H9 (cell line): ENCODE measurements at regions not wholly inside any gene's neighbourhood (a gene's known extent, or its start where the extent isn't known, plus 50 kb on each side); places are given as distances from the start of the nearest gene placed in this dataset.

ENCODE experiments used
- DNase-seq: peaks from one replicate; pipeline ENCODE4 v3.0.0-alpha.2; 2017
- H2AFZ ChIP-seq: one replicate; pipeline ENCODE4 v1.6.1; 2013; ENCODE audit warnings: mild to moderate bottlenecking, low read length, control low read depth, moderate library complexity
- H2AK5ac ChIP-seq: 2 replicates; pipeline ENCODE4 v1.6.1; 2013; ENCODE audit warnings: low read length, control low read depth, mixed read lengths; ENCODE audit not compliant: insufficient read length
- H2BK120ac ChIP-seq: one replicate; pipeline ENCODE4 v1.6.1; 2013; ENCODE audit warnings: low read depth, mild to moderate bottlenecking, low read length, control low read depth, inconsistent platforms; ENCODE audit not compliant: poor library complexity, severe bottlenecking
- H2BK12ac ChIP-seq: 2 replicates; pipeline ENCODE4 v1.6.1; 2013; ENCODE audit warnings: low read length, control low read depth, mixed read lengths, low read depth; ENCODE audit not compliant: insufficient read length
- H2BK15ac ChIP-seq: 2 replicates; pipeline ENCODE4 v1.6.1; 2013; ENCODE audit warnings: low read depth, low read length, control low read depth
- H2BK20ac ChIP-seq: one replicate; pipeline ENCODE4 v1.6.1; 2013; ENCODE audit warnings: low read depth, mild to moderate bottlenecking, low read length, control low read depth, inconsistent platforms; ENCODE audit not compliant: poor library complexity, severe bottlenecking
- H2BK5ac ChIP-seq: 2 replicates; pipeline ENCODE4 v1.6.1; 2013; ENCODE audit warnings: low read length, control low read depth, mixed read lengths; ENCODE audit not compliant: insufficient read length
- H3K14ac ChIP-seq: 2 replicates; pipeline ENCODE4 v1.6.1; 2013; ENCODE audit warnings: low read length, control low read depth; ENCODE audit not compliant: insufficient read depth
- H3K18ac ChIP-seq: 2 replicates; pipeline ENCODE4 v1.6.1; 2013; ENCODE audit warnings: low read depth, mild to moderate bottlenecking, mixed read lengths, low read length, control low read depth; ENCODE audit not compliant: insufficient read length
- H3K23ac ChIP-seq: 2 replicates; pipeline ENCODE4 v1.6.1; 2013; ENCODE audit warnings: low read length, control low read depth, mixed read lengths, low read depth; ENCODE audit not compliant: insufficient read length
- H3K23me2 ChIP-seq: 2 replicates; pipeline ENCODE4 v1.6.1; 2013; ENCODE audit warnings: low read depth, mild to moderate bottlenecking, mixed read lengths, low read length, control low read depth; ENCODE audit not compliant: insufficient read length, poor library complexity, severe bottlenecking
- H3K27ac ChIP-seq: 2 replicates; pipeline ENCODE4 v1.5.1; 2013; ENCODE audit warnings: low read length, control low read depth, mixed read lengths, low read depth; ENCODE audit not compliant: insufficient read length
- H3K27me3 ChIP-seq: 2 replicates; pipeline ENCODE4 v1.6.1; 2013; ENCODE audit warnings: low read length, control low read depth, inconsistent platforms; ENCODE audit not compliant: insufficient read depth
- H3K4ac ChIP-seq: 2 replicates; pipeline ENCODE4 v1.6.1; 2013; ENCODE audit warnings: low read depth, mild to moderate bottlenecking, control low read depth, inconsistent platforms, low read length, moderate library complexity
- H3K4me1 ChIP-seq: 2 replicates; pipeline ENCODE4 v1.6.1; 2013; ENCODE audit warnings: low read length, control low read depth, inconsistent platforms; ENCODE audit not compliant: insufficient read depth
- H3K4me2 ChIP-seq: 2 replicates; pipeline ENCODE4 v1.6.1; 2013; ENCODE audit warnings: low read length, control low read depth, mixed read lengths; ENCODE audit not compliant: insufficient read length, insufficient read depth
- H3K56ac ChIP-seq: 2 replicates; pipeline ENCODE4 v1.6.1; 2013; ENCODE audit warnings: low read depth, mild to moderate bottlenecking, mixed read lengths, low read length, control low read depth; ENCODE audit not compliant: insufficient read length
- H3K79me1 ChIP-seq: 2 replicates; pipeline ENCODE4 v1.6.1; 2013; ENCODE audit warnings: low read depth, mild to moderate bottlenecking, moderate library complexity, low read length, control low read depth, inconsistent platforms; ENCODE audit not compliant: insufficient read depth, poor library complexity, severe bottlenecking
- H3K79me2 ChIP-seq: 2 replicates; pipeline ENCODE4 v1.6.1; 2013; ENCODE audit warnings: low read length, control low read depth, inconsistent platforms; ENCODE audit not compliant: insufficient read depth
- H3K9ac ChIP-seq: 2 replicates; pipeline ENCODE4 v1.6.1; 2013; ENCODE audit warnings: low read length, control low read depth, mixed read lengths; ENCODE audit not compliant: insufficient read length; ENCODE audit errors: extremely low read depth
- H3K9me3 ChIP-seq: one replicate; pipeline ENCODE4 v1.6.1; 2013; ENCODE audit warnings: low read depth, low read length, inconsistent platforms; ENCODE audit not compliant: control insufficient read depth
- H3T11ph ChIP-seq: one replicate; pipeline ENCODE4 v1.6.1; 2013; ENCODE audit warnings: mild to moderate bottlenecking, low read length, control low read depth, inconsistent platforms
- H4K20me1 ChIP-seq: one replicate; pipeline ENCODE4 v1.6.1; 2013; ENCODE audit not compliant: control insufficient read depth, insufficient read length, insufficient read depth
- H4K5ac ChIP-seq: 2 replicates; pipeline ENCODE4 v1.6.1; 2013; ENCODE audit warnings: low read depth, mild to moderate bottlenecking, mixed read lengths, low read length, control low read depth; ENCODE audit not compliant: insufficient read length
- H4K8ac ChIP-seq: replicated peaks from 2 replicates; pipeline ENCODE4 v1.6.1; 2013; ENCODE audit warnings: low read length, control low read depth, mixed read lengths, low read depth; ENCODE audit not compliant: insufficient read length
- H4K91ac ChIP-seq: 2 replicates; pipeline ENCODE4 v1.6.1; 2013; ENCODE audit warnings: low read depth, mild to moderate bottlenecking, moderate library complexity, mixed read lengths, low read length, control low read depth; ENCODE audit not compliant: insufficient read length
- H3K27ac Mint-ChIP-seq, 3 experiments: 2 replicates in 2 of 3; 3 replicates in 1 of 3; pipeline ENCODE4 v1.8.0; 2020 to 2021; ENCODE audit warnings: mixed read lengths in 3 of 3, mild to moderate bottlenecking in 1 of 3, moderate library complexity in 1 of 3
- H3K27me3 Mint-ChIP-seq: 2 replicates; pipeline ENCODE4 v1.8.0; 2021; ENCODE audit warnings: low read depth, mild to moderate bottlenecking, moderate library complexity, mixed read lengths
- H3K36me3 Mint-ChIP-seq, 3 experiments: 2 replicates in 2 of 3; 3 replicates in 1 of 3; pipeline ENCODE4 v1.8.0; 2020 to 2021; ENCODE audit warnings: low read depth in 3 of 3, mixed read lengths in 3 of 3; ENCODE audit not compliant: insufficient read depth in 1 of 3
- H3K4me1 Mint-ChIP-seq, 2 experiments: 2 replicates each; pipeline ENCODE4 v1.8.0; 2020; ENCODE audit warnings: mixed read lengths in 2 of 2
- H3K4me3 Mint-ChIP-seq, 2 experiments: 2 replicates in 1 of 2; 3 replicates in 1 of 2; pipeline ENCODE4 v1.8.0; 2020 to 2021; ENCODE audit warnings: mild to moderate bottlenecking in 2 of 2, mixed read lengths in 2 of 2, moderate library complexity in 1 of 2
- H3K9me3 Mint-ChIP-seq, 2 experiments: 2 replicates in 1 of 2; 3 replicates in 1 of 2; pipeline ENCODE4 v1.8.0; 2020; ENCODE audit warnings: mild to moderate bottlenecking in 2 of 2, mixed read lengths in 2 of 2, moderate library complexity in 1 of 2
- WGBS: extraction: QIAGEN DNeasy Blood & Tissue Kit; methylation state at CpG from one replicate; pipeline ENCODE4 v1.1.7; 2013; ENCODE audit warnings: missing lambda C conversion rate, low lambda C conversion rate, mixed read lengths; ENCODE audit not compliant: insufficient read length; ENCODE audit errors: extremely low coverage; 5-methylcytosine and 5-hydroxymethylcytosine counted together
- TF ChIP-seq, protein P1 (sequence below): fragments of 200-600 bp; sonication (generic); conservative IDR thresholded peaks from 3 replicates; pipeline ENCODE4 v1.8.0; 2021; ENCODE audit warnings: antibody characterized with exemption, mild to moderate bottlenecking

DNA sequence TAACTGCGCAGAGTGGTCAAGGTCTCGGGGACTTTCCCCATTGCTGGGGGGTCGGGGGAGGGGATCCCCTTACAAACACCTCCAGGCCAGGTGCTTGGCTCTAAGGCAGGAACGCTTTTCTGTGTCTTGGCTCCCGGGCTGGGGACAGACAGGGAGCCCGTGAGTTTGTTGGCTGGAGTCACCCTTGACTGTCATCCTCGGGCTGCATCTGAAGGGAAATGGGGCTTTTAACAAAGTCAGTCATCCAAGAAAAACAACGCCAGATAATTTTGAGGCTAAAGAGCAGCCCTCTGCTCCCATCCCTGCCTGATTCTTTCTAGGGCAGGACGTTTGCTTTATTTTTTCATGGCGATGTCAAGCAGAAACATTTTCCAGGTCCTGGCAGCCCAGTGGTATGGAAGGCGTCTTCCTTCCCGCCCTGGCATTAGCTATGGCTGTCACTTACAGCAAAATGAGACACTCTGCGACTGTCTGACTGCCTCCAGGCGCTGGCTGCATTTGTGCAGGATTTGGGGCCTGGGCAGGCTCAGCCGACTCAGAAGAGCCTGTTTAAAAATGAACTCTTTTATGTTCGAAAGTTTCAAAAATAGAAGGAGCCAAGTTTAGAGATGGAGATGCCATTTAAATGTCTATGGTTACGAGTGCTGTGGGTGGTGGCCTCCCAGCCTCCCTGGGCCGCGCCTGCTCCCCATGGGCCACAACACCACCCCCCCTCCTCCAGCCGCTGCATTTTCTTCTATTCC, 54.7 kb upstream of the TNS3 start:
- no CpG with 5 or more reads among the region's 20 CpGs for WGBS
- H3K9me3 Mint-ChIP-seq, result peaks cover 0 to 3% of the 10 kb centered on the region in 2 experiments; a peak in 1 of 5 replicates
- Histone ChIP-seq H3K4me2 (no peak overlapping the region), H3K27ac (no peak overlapping the region), H2BK15ac (no peak overlapping the region), H3K4me1 (peaks cover 3% of the 10 kb centered on the region; the same call in 1 of the 2 replicates), H4K8ac (no peak overlapping the region), H3K79me2 (no peaks in the 10 kb centered on the region), H2AK5ac (no peak overlapping the region), H2BK20ac (no peak overlapping the region), H3K18ac (no peak overlapping the region), H2BK5ac (no peak overlapping the region), H3K9me3 (no peaks in the 10 kb centered on the region), H3K23ac (no peak overlapping the region), H3K14ac (no peak overlapping the region), H3K79me1 (no peaks in the 10 kb centered on the region), H3K23me2 (no peaks in the 10 kb centered on the region), H2BK12ac (no peak overlapping the region), H4K5ac (no peak overlapping the region), H3K4ac (no peak overlapping the region), H2AFZ (no peak overlapping the region), H4K91ac (no peak overlapping the region), H4K20me1 (no peaks in the 10 kb centered on the region), H3T11ph (no peak overlapping the region), H3K27me3 (no peaks in the 10 kb centered on the region), H3K56ac (no peak overlapping the region), H2BK120ac (no peak overlapping the region), H3K9ac (no peak overlapping the region)
- H3K4me1 Mint-ChIP-seq, result peaks cover 31 to 43% of the 10 kb centered on the region in 2 experiments
- H3K36me3 Mint-ChIP-seq, result no peaks in the 10 kb centered on the region
- H3K4me3 Mint-ChIP-seq, result no peak overlapping the region
- no peak overlapping the region for H3K27ac Mint-ChIP-seq
- H3K27me3 Mint-ChIP-seq, result peaks cover 27% of the 10 kb centered on the region
- TF ChIP-seq, protein P1, sequence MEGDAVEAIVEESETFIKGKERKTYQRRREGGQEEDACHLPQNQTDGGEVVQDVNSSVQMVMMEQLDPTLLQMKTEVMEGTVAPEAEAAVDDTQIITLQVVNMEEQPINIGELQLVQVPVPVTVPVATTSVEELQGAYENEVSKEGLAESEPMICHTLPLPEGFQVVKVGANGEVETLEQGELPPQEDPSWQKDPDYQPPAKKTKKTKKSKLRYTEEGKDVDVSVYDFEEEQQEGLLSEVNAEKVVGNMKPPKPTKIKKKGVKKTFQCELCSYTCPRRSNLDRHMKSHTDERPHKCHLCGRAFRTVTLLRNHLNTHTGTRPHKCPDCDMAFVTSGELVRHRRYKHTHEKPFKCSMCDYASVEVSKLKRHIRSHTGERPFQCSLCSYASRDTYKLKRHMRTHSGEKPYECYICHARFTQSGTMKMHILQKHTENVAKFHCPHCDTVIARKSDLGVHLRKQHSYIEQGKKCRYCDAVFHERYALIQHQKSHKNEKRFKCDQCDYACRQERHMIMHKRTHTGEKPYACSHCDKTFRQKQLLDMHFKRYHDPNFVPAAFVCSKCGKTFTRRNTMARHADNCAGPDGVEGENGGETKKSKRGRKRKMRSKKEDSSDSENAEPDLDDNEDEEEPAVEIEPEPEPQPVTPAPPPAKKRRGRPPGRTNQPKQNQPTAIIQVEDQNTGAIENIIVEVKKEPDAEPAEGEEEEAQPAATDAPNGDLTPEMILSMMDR, result no peak
- DNase-seq, result no peak
